ENCODE measurements at regions not wholly inside any gene's neighbourhood (a gene's known extent, or its start where the extent isn't known, plus 50 kb on each side); places are given as distances from the start of the nearest gene placed in this dataset.
"Not testable (repeated sequence)": the region's sequence is repeated elsewhere in the genome, so short reads cannot be mapped to it uniquely, and the experiment has no call there.

DNA sequence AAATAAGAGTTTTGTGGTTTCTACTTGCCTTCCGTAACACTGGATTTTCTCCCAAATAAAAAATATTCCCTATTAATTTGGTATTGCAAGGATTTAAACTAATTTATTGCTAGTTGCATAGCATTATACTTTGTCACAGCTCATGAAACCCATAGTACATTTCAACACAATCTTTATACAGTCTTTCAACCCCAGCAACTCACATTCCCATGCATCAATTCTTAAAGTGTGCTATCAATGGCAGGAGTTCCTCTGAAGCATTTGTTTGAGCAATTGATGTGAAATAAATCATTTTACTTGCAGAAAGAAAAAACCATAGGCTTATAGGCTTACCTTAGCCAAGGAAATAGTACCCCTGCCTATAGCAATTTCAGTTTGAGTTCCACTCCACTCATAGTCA is 251.9 kb downstream of the PAPSS1 start:
- DNase-seq: no peak

GRCh38 chr4:107467461-107467860 is 252.6 kb downstream of the PAPSS1 start:
- no peak for DNase-seq

GRCh38 chr4:107458194-107458593 is 261.8 kb downstream of the PAPSS1 start:
- no peak for DNase-seq

- DNase-seq: no peak
Observed at GRCh38 chr4:107453987-107454386, 266.0 kb downstream of the PAPSS1 start.

- no peak for DNase-seq
Observed at GRCh38 chr4:107452717-107453630, 267.1 kb downstream of the PAPSS1 start.

- DNase-seq: no peak
Observed at GRCh38 chr4:107449611-107450369, 270.2 kb downstream of the PAPSS1 start.

DNA sequence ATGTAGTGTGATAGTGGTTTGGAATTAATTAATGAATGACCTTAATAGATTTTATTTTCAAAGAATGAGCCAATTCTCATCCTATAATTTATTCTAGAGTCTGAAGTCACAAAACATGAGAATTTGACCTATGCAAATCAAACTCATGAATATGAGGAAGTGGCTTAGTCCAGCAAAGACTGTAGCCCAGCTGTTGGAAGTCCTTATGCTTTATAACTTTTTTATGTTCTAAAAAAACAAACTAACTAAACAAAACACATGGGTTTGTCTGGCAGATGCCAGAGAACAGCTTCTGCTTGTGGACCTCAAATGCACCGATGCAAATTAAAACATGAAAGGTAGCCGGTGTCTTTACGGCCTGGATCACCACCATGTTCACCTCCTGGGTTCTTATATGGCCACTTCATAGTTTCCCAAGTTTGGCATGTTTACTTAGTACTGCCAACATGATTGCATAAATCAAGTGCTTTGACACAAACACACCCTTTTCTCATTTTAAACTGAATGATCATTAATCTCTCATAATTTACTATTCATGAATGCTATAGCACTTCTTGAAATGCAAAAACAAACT is 277.4 kb downstream of the PAPSS1 start:
- no peak for DNase-seq

- DNase-seq: no peak
Observed at GRCh38 chr4:107439401-107439800, 280.6 kb downstream of the PAPSS1 start.

- not testable (repeated sequence) for DNase-seq
Observed at GRCh38 chr4:107436471-107436870, 283.6 kb downstream of the PAPSS1 start.

GRCh38 chr4:107432451-107432850 is 287.6 kb downstream of the PAPSS1 start:
- no peak for DNase-seq

- no peak for DNase-seq
Observed at GRCh38 chr4:107423677-107424405, 296.2 kb downstream of the PAPSS1 start.

DNA sequence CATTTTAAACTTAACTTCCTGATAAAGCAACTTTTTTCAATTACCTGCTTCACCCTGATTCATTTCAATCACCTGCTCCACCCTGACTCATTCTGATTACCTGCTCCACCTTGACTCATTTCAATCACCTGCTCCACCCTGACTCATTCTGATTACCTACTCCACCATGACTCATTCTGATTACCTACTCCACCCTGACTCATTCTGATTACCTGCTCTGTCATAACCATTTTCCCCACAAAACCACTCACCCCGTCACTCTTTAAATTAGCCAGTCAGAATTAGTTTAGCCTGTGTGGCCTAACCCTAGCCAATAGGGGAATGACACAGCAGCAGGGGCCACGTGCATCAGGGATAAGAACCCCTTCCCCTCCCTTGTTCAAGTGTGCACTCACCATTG is 300.5 kb downstream of the PAPSS1 start:
- DNase-seq: peak; percentile 86

GRCh38 chr4:107419052-107419451 is 301.0 kb downstream of the PAPSS1 start:
- peak; percentile 21 for DNase-seq

GRCh38 chr4:107415490-107415889 is 304.5 kb downstream of the PAPSS1 start:
- not testable (repeated sequence) for DNase-seq

GRCh38 chr4:107409872-107410271 is 310.2 kb downstream of the PAPSS1 start:
- DNase-seq: not testable (repeated sequence)

DNA sequence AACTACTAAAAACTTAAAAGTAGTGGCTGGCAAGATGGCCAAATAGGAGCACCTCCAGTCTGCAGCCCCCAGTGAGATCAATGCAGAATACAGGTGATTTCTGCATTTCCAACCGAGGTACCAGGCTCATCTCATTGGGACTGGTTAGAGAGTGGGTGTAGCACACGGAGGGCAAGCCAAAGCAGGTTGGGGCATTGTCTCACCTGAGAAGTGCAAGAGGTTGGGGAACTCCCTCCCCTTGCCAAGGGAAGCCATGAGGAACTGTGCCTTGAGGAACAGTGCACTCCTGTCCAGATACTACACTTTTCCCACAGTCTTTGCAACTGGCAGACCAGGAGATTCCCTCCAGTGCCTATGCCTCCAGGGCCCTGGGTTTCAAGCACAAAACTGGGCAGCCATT is 311.1 kb downstream of the PAPSS1 start:
- no peak for DNase-seq

DNA sequence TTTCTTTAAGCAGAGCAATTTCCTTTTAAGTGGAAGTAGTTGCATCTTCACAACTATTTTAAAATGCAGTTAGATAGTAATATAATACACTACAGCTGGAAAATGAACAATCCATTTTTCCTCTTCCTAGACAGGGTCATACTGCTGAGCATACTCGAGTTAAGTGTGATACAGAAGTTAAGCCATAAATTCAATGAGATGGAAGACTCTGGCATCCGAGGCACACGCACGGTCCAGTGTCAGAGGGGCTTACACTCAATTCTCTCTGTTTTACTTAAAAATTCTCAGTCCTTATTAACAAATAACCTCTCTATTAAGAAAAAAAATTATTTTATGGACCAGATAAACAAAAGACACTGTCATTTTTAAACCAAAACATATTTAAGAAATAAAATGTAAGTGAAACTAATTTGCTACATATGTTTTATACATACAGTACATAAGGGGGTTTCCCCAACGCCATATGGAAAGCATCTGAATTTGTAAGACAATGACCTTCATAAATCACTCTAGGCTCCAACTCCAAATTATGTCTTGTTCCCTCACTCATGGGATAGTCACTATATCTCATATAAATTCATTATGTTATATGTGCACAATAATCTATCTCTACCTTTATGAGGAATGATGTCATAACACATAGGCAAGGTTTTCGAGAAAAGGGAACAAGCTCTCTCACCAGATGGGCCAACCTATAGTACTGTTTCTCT is 315.3 kb downstream of the PAPSS1 start:
- no peak for DNase-seq

GRCh38 chr4:107402291-107402690 is 317.7 kb downstream of the PAPSS1 start:
- DNase-seq: no peak

DNA sequence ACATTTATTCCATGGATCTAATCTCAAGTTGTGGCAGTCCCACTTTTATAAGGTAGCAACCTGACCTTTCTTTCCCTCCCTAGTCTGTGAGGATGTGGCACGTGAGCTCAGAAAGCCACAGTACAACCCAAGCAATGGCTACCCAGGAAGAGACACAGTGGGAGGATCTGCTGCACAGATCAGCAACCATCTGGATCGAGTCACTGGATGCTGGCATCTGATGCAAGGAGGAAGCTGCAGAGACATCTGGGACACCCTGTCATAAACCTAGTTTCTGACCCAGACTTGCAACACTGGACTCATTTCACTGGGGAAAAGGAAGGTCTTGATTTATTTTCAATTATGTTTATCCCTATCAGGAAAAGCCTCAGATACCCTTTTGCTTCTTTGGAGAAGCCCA is 327.1 kb downstream of the PAPSS1 start:
- no peak for DNase-seq

DNA sequence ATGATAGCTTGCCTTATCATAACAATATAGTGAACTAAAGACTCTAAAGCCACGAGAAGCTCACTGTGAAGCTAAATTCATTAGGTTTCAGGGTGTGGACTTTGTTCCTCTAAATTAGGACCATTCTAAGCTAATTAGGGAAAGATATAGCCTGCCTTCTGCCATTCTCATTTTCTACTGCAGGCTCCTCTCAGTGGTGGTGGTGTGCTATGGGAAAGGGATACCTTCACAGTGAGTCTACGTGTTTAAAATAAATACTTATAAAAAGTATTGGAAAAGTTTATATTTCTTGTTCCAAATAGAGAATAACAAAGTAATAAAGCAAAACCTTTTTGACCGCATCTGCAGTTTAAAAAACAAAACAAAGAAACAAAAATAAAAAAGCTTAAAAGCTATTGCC is 327.7 kb downstream of the PAPSS1 start:
- no peak for DNase-seq

GRCh38 chr4:107391630-107392028 is 328.4 kb downstream of the PAPSS1 start:
- no peak for DNase-seq

GRCh38 chr4:107391009-107391629 is 328.9 kb downstream of the PAPSS1 start:
- DNase-seq: no peak

All from activated CD4-positive, alpha-beta T cell treated with anti-CD3 and anti-CD28 coated beads, Interleukin-2, amount 50 U/mL, for 16 hours (primary cell).